ENCODE measurements at regions not wholly inside any gene's neighbourhood (a gene's known extent, or its start where the extent isn't known, plus 50 kb on each side); places are given as distances from the start of the nearest gene placed in this dataset.
A peak's percentile ranks its signal among the peaks of the same experiment; 100 is the strongest.

GRCh38 chr2:150191349-150191748, 296.1 kb downstream of the RND3 start:
- Histone ChIP-seq H3K27ac (ENCODE audit: control insufficient read depth, insufficient read depth, low read length) (no peak overlapping the region), H4K20me1 (ENCODE audit: control insufficient read depth, extremely low read depth, insufficient read depth, low read length) (no peaks in the 10 kb centered on the region), H3K27me3 (ENCODE audit: control insufficient read depth, extremely low read depth, insufficient read depth, low read length) (no peaks in the 10 kb centered on the region), H3K4me2 (ENCODE audit: control insufficient read depth, extremely low read depth, insufficient read depth, low read depth, low read length) (peak overlapping the region; percentile 17), H3K9ac (ENCODE audit: control insufficient read depth, extremely low read depth, insufficient read depth, low read length) (no peak overlapping the region), H3K4me3 (ENCODE audit: control insufficient read depth in 2 of 3, extremely low read depth in 1 of 3, insufficient read depth in 2 of 3, low read depth in 1 of 3, low read length in 3 of 3) (no peak overlapping the region), H3K9me1 (ENCODE audit: control insufficient read depth, extremely low read depth, insufficient read depth, low read length) (no peaks in the 10 kb centered on the region), H3K4me1 (ENCODE audit: control insufficient read depth, extremely low read depth, insufficient read depth, low read length) (peaks cover 22% of the 10 kb centered on the region), H2AFZ (ENCODE audit: control insufficient read depth, low read length) (peak overlapping the region; percentile 58), H3K36me3 (ENCODE audit: control insufficient read depth in 2 of 2, extremely low read depth in 1 of 2, insufficient read depth in 2 of 2, low read length in 2 of 2) (no peaks in the 10 kb centered on the region), H3K79me2 (ENCODE audit: control insufficient read depth, insufficient read depth, low read length) (no peaks in the 10 kb centered on the region), H3K9me3 (ENCODE audit: control insufficient read depth, low read depth, low read length) (no peaks in the 10 kb centered on the region)
- peak; percentile 89 for FAIRE-seq
- no peak for TF ChIP-seq EZH2 (IDR thresholded peaks at IDR 0.05; ENCODE audit: low read length)
- no peak for TF ChIP-seq CTCF (optimal IDR thresholded peaks at IDR 0.05 in 1 of 3, IDR thresholded peaks at IDR 0.05 in 1 of 3, conservative IDR thresholded peaks at IDR 0.05 in 1 of 3; ENCODE audit: extremely low read depth in 1 of 3, insufficient read depth in 2 of 3, low read length in 3 of 3)
- dilution Hi-C loops (cut with MboI; ENCODE audit: extremely low pct_ligation_motif_present, low sequenced_read_pairs), result no loop called here
- DNase-seq (ENCODE audit: low read depth, low spot score), result no peak

- TF ChIP-seq CTCF (optimal IDR thresholded peaks at IDR 0.05 in 1 of 3, IDR thresholded peaks at IDR 0.05 in 1 of 3, conservative IDR thresholded peaks at IDR 0.05 in 1 of 3; ENCODE audit: extremely low read depth in 1 of 3, insufficient read depth in 2 of 3, low read length in 3 of 3) (no peak), EZH2 (IDR thresholded peaks at IDR 0.05; ENCODE audit: low read length) (no peak)
- Histone ChIP-seq H3K9me1 (ENCODE audit: control insufficient read depth, extremely low read depth, insufficient read depth, low read length) (no peaks in the 10 kb centered on the region), H3K4me2 (ENCODE audit: control insufficient read depth, extremely low read depth, insufficient read depth, low read depth, low read length) (no peak overlapping the region), H3K79me2 (ENCODE audit: control insufficient read depth, insufficient read depth, low read length) (no peaks in the 10 kb centered on the region), H4K20me1 (ENCODE audit: control insufficient read depth, extremely low read depth, insufficient read depth, low read length) (no peaks in the 10 kb centered on the region), H3K36me3 (ENCODE audit: control insufficient read depth in 2 of 2, extremely low read depth in 1 of 2, insufficient read depth in 2 of 2, low read length in 2 of 2) (no peaks in the 10 kb centered on the region), H3K9ac (ENCODE audit: control insufficient read depth, extremely low read depth, insufficient read depth, low read length) (no peak overlapping the region), H2AFZ (ENCODE audit: control insufficient read depth, low read length) (no peak overlapping the region), H3K27ac (ENCODE audit: control insufficient read depth, insufficient read depth, low read length) (no peak overlapping the region), H3K4me1 (ENCODE audit: control insufficient read depth, extremely low read depth, insufficient read depth, low read length) (peaks cover 22% of the 10 kb centered on the region), H3K9me3 (ENCODE audit: control insufficient read depth, low read depth, low read length) (no peaks in the 10 kb centered on the region), H3K4me3 (ENCODE audit: control insufficient read depth in 2 of 3, extremely low read depth in 1 of 3, insufficient read depth in 2 of 3, low read depth in 1 of 3, low read length in 3 of 3) (no peak overlapping the region), H3K27me3 (ENCODE audit: control insufficient read depth, extremely low read depth, insufficient read depth, low read length) (no peaks in the 10 kb centered on the region)
- dilution Hi-C loops (cut with MboI; ENCODE audit: extremely low pct_ligation_motif_present, low sequenced_read_pairs), result no loop called here
- no peak for DNase-seq (ENCODE audit: low read depth, low spot score)
- FAIRE-seq, result peak; percentile 70
Measured at GRCh38 chr2:150190546-150190945, 296.9 kb downstream of the RND3 start.

All from keratinocyte (primary cell).